OCI-LY1 (cell line): ENCODE measurements at regions not wholly inside any gene's neighbourhood (a gene's known extent, or its start where the extent isn't known, plus 50 kb on each side); places are given as distances from the start of the nearest gene placed in this dataset.

ENCODE experiments used
- CTCF ChIP-seq: fragments of 200-600 bp; sonication (generic), shearing (Covaris generic); IDR thresholded peaks from 2 replicates; pipeline ENCODE4 v1.5.1; 2017; ENCODE audit warnings: mild to moderate bottlenecking, antibody characterized with exemption, low read length, moderate library complexity, mixed read lengths
- EZH2 ChIP-seq: fragments of 200-600 bp; sonication (generic), shearing (Covaris generic); IDR thresholded peaks from 2 replicates; pipeline ENCODE4 v1.8.0; 2017; ENCODE audit warnings: borderline replicate concordance, mixed run types, mild to moderate bottlenecking, antibody characterized with exemption, low read length, moderate library complexity, mixed read lengths

- TF ChIP-seq CTCF (no peak), EZH2 (no peak)
Observed at GRCh38 chrX:20361890-20362262, 95.2 kb upstream of the RPS6KA3 start.
